Endothelial cell of umbilical vein (primary cell): ENCODE measurements at regions not wholly inside any gene's neighbourhood (a gene's known extent, or its start where the extent isn't known, plus 50 kb on each side); places are given as distances from the start of the nearest gene placed in this dataset.

Experiments used
- BruUV-seq: library from RNA; stranded (reverse); fragments of 400-500 nt; replicated peaks from 2 replicates; lab custom pipeline; 2021; lab: Mats Ljungman, UMichigan
- CTCF ChIA-PET: fragments of 300-600, 350-600 bp; sonication (Branson Sonifier 250); formaldehyde crosslinking; loops from one replicate; lab custom pipeline; 2021; ENCODE audit warnings: antibody characterized with exemption, inconsistent platforms; lab: Charles Lee
- POLR2A ChIA-PET: fragments of 300-600, 350-600 bp; sonication (Branson Sonifier 250); formaldehyde crosslinking; loops from one replicate; lab custom pipeline; 2021; ENCODE audit warnings: antibody characterized with exemption, inconsistent platforms; lab: Charles Lee
- DNase-seq: peaks from one replicate; pipeline ENCODE4 v3.0.0-alpha.2; 2011; ENCODE audit warnings: low read depth, low spot score
- FAIRE-seq: peaks from 2 replicates; lab custom pipeline; 2011; peaks lifted over from hg19 to GRCh38; lab: Jason Lieb, UNC
- H2AFZ ChIP-seq: 2 replicates; pipeline ENCODE4 v1.6.0; 2012; ENCODE audit warnings: low read depth, low read length, control low read depth, inconsistent platforms
- H3K27ac ChIP-seq: 2 replicates; pipeline ENCODE4 v1.5.1; 2011; ENCODE audit warnings: low read depth, mild to moderate bottlenecking, control low read depth, low read length, moderate library complexity; ENCODE audit not compliant: insufficient read depth
- H3K27me3 ChIP-seq, 2 experiments: 2 replicates each; pipeline versions ENCODE4 v1.6.0 to v1.6.1; 2011; ENCODE audit warnings: low read length in 2 of 2, mixed read lengths in 1 of 2; ENCODE audit not compliant: control insufficient read depth in 2 of 2, insufficient read depth in 2 of 2
- H3K36me3 ChIP-seq, 2 experiments: 2 replicates in 1 of 2; 3 replicates in 1 of 2; pipeline ENCODE4 v1.5.1; 2011; ENCODE audit warnings: low read length in 2 of 2, mild to moderate bottlenecking in 1 of 2, moderate library complexity in 1 of 2; ENCODE audit not compliant: control insufficient read depth in 2 of 2, insufficient read depth in 2 of 2; ENCODE audit errors: extremely low read depth in 1 of 2
- H3K4me1 ChIP-seq: 3 replicates; pipeline ENCODE4 v1.5.1; 2011; ENCODE audit warnings: mild to moderate bottlenecking, low read length; ENCODE audit not compliant: control insufficient read depth, insufficient read depth; ENCODE audit errors: extremely low read depth
- H3K4me2 ChIP-seq: 2 replicates; pipeline ENCODE4 v1.6.1; 2011; ENCODE audit warnings: low read length, control low read depth, mixed read lengths; ENCODE audit not compliant: insufficient read depth
- H3K4me3 ChIP-seq, 3 experiments: fragments of 200-600 bp in 1 of 3; sonication (generic), shearing (Covaris generic) in 1 of 3; replicated peaks in 1 of 3; 2 replicates each; pipeline ENCODE4 v1.5.1; 2011 to 2016; ENCODE audit warnings: control low read depth in 3 of 3, low read length in 3 of 3, mild to moderate bottlenecking in 2 of 3, inconsistent platforms in 1 of 3, low read depth in 1 of 3, moderate library complexity in 1 of 3; ENCODE audit not compliant: insufficient read depth in 1 of 3
- H3K79me2 ChIP-seq: 2 replicates; pipeline ENCODE4 v1.6.0; 2012; ENCODE audit warnings: low read length, inconsistent platforms; ENCODE audit not compliant: control insufficient read depth, insufficient read depth
- H3K9ac ChIP-seq: replicated peaks from 2 replicates; pipeline ENCODE3; 2011; ENCODE audit warnings: low read length, control low read depth; ENCODE audit not compliant: insufficient read depth; ENCODE audit errors: extremely low read depth
- H3K9me1 ChIP-seq: replicated peaks from 3 replicates; pipeline ENCODE4 v1.6.0; 2011; ENCODE audit warnings: mild to moderate bottlenecking, low read length; ENCODE audit not compliant: control insufficient read depth, insufficient read depth; ENCODE audit errors: extremely low read depth
- H3K9me3 ChIP-seq: replicated peaks from 2 replicates; pipeline ENCODE4 v1.5.1; 2012; ENCODE audit warnings: low read length, inconsistent platforms; ENCODE audit not compliant: control insufficient read depth, insufficient read depth
- H4K20me1 ChIP-seq: replicated peaks from 2 replicates; pipeline ENCODE3; 2011; ENCODE audit warnings: mild to moderate bottlenecking, low read length; ENCODE audit not compliant: control insufficient read depth, insufficient read depth; ENCODE audit errors: extremely low read depth
- EZH2 ChIP-seq: IDR thresholded peaks from 2 replicates; pipeline ENCODE4 v1.6.1; 2012; ENCODE audit warnings: borderline replicate concordance, low read depth, mild to moderate bottlenecking, moderate library complexity, low read length, inconsistent platforms; ENCODE audit not compliant: severe bottlenecking
- FOS ChIP-seq: IDR thresholded peaks from 2 replicates; pipeline ENCODE4 v1.6.1; 2011; ENCODE audit warnings: mild to moderate bottlenecking, low read length, moderate library complexity, borderline replicate concordance; ENCODE audit not compliant: insufficient read depth
- GATA2 ChIP-seq: IDR thresholded peaks from 2 replicates; pipeline ENCODE4 v1.7.0; 2011; ENCODE audit warnings: low read depth, mild to moderate bottlenecking, moderate library complexity, mixed read lengths, low read length; ENCODE audit not compliant: insufficient read length, insufficient read depth
- JUN ChIP-seq: IDR thresholded peaks from 2 replicates; pipeline ENCODE4 v1.6.1; 2011; ENCODE audit warnings: borderline replicate concordance, low read depth; ENCODE audit not compliant: insufficient read length, insufficient read depth
- MYC ChIP-seq: IDR thresholded peaks from one replicate; pipeline ENCODE4 v1.6.1; 2011; ENCODE audit warnings: mild to moderate bottlenecking, low read depth, low read length
- POLR2A ChIP-seq: IDR thresholded peaks from 2 replicates; pipeline ENCODE4 v1.6.1; 2012; ENCODE audit warnings: low read depth, mild to moderate bottlenecking, control low read depth, low read length
- POLR2AphosphoS5 ChIP-seq: IDR thresholded peaks from 2 replicates; pipeline ENCODE4 v1.6.1; 2012; ENCODE audit warnings: low read depth, mild to moderate bottlenecking, control low read depth, low read length, moderate library complexity; ENCODE audit not compliant: insufficient read depth
- dilution Hi-C: fragments of 300-500 bp; cut with MboI; formaldehyde crosslinking; loops from one replicate; pipeline ENCODE4 v1.15.0; 2019; ENCODE audit warnings: low sequenced_read_pairs; ENCODE audit not compliant: extremely low pct_ligation_motif_present
- intact Hi-C: fragments of 100-400 bp; cut with micrococcal nuclease; formaldehyde crosslinking; loops from one replicate; pipeline ENCODE4 v1.10.0; 2022
- TF ChIP-seq, protein P1 (sequence below), 2 donors: IDR thresholded peaks; 1 replicate in 1 of 2; 2 replicates in 1 of 2; pipeline ENCODE4 v1.5.1; 2011; ENCODE audit warnings: low read length in 2 of 2, mild to moderate bottlenecking in 2 of 2, moderate library complexity in 2 of 2, control low read depth in 1 of 2, inconsistent platforms in 1 of 2, low read depth in 1 of 2; ENCODE audit not compliant: insufficient read depth in 1 of 2; ENCODE audit errors: extremely low read depth in 1 of 2
- TF ChIP-seq, protein P2 (sequence below): IDR thresholded peaks from 2 replicates; pipeline ENCODE4 v1.6.1; 2011; ENCODE audit not compliant: insufficient read depth, insufficient read length

GRCh38 chr11:109547356-109548027, 125.5 kb downstream of the C11orf87 start:
- H3K27me3 ChIP-seq: no peaks in the 10 kb centered on the region
- no peak overlapping the region for H3K4me3 ChIP-seq
- no peak overlapping the region for H3K9ac ChIP-seq
- H2AFZ ChIP-seq: no peak overlapping the region
- no peak overlapping the region for H3K27ac ChIP-seq
- FAIRE-seq: no peak
- no peaks in the 10 kb centered on the region for H3K9me1 ChIP-seq
- intact Hi-C loops: no loop called here
- TF ChIP-seq, protein P1, sequence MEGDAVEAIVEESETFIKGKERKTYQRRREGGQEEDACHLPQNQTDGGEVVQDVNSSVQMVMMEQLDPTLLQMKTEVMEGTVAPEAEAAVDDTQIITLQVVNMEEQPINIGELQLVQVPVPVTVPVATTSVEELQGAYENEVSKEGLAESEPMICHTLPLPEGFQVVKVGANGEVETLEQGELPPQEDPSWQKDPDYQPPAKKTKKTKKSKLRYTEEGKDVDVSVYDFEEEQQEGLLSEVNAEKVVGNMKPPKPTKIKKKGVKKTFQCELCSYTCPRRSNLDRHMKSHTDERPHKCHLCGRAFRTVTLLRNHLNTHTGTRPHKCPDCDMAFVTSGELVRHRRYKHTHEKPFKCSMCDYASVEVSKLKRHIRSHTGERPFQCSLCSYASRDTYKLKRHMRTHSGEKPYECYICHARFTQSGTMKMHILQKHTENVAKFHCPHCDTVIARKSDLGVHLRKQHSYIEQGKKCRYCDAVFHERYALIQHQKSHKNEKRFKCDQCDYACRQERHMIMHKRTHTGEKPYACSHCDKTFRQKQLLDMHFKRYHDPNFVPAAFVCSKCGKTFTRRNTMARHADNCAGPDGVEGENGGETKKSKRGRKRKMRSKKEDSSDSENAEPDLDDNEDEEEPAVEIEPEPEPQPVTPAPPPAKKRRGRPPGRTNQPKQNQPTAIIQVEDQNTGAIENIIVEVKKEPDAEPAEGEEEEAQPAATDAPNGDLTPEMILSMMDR (IDR thresholded peaks at IDR 0.05; ENCODE audit: extremely low read depth in 1 of 2, insufficient read depth in 1 of 2, low read depth in 1 of 2, low read length in 2 of 2): no peak
- no peak for TF ChIP-seq EZH2
- TF ChIP-seq GATA2: no peak
- TF ChIP-seq, protein P2, sequence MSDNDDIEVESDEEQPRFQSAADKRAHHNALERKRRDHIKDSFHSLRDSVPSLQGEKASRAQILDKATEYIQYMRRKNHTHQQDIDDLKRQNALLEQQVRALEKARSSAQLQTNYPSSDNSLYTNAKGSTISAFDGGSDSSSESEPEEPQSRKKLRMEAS: no peak
- TF ChIP-seq POLR2AphosphoS5: no peak
- no peak for TF ChIP-seq FOS
- TF ChIP-seq MYC: no peak
- no peak for TF ChIP-seq POLR2A
- TF ChIP-seq JUN: no peak
- no peaks in the 10 kb centered on the region for H4K20me1 ChIP-seq
- H3K79me2 ChIP-seq: no peaks in the 10 kb centered on the region
- dilution Hi-C loops: no loop called here
- H3K4me1 ChIP-seq: no peaks in the 10 kb centered on the region
- no peak overlapping the region for H3K4me2 ChIP-seq
- ChIA-PET POLR2A (no interaction called here), CTCF (no interaction called here)
- no peaks in the 10 kb centered on the region for H3K9me3 ChIP-seq
- H3K36me3 ChIP-seq: no peaks in the 10 kb centered on the region
- no TSS peak for BruUV-seq
- DNase-seq: no peak
